GM19397 (cell line): ENCODE measurements at regions not wholly inside any gene's neighbourhood (a gene's known extent, or its start where the extent isn't known, plus 50 kb on each side); places are given as distances from the start of the nearest gene placed in this dataset.

Experiments
- ATAC-seq: cut with Tn5 transposase; IDR thresholded peaks from one replicate; pipeline ENCODE4 v1.9.1; 2021; ENCODE audit warnings: mild to moderate bottlenecking, moderate library complexity; ENCODE audit not compliant: unreplicated experiment

DNA sequence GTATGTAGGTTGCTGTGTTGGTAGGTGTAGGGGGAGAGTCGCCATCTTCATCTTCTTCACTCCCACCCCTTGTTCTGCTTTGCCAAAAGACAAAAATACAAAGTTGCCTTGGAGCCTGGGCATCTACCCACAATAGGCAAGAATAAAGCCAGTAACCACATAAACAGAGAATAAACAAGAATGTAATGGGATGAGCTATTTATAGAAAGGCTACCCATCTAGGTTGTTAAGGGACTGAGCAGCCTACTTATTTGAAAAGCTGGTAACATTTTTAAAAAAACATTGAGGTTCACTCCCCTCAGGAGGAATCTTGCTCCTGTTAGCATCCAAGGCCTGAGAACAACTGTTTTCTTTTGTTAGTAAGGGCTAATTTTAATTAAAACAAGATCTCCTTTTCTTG, 301.4 kb upstream of the STXBP5 start:
- ATAC-seq = no peak

DNA sequence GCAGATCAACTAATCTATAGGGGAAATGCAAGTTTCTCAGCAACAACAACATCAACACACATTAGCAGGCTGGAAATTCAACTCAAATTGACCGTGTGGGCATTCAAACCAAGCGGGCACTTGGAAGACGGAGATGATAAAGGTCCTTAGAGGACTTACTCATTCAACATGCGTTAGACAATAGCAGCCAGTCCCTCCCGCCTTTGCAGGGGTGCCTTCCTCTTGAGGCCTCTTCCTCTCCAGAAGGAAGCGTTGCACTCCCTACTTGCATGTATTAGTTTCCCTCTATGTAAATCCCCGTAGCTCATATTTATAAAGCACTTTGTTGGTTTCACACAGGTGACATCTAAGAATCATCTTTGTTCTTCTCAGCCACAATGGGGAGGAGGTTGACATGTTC, 300.8 kb upstream of the STXBP5 start:
- no peak for ATAC-seq

DNA sequence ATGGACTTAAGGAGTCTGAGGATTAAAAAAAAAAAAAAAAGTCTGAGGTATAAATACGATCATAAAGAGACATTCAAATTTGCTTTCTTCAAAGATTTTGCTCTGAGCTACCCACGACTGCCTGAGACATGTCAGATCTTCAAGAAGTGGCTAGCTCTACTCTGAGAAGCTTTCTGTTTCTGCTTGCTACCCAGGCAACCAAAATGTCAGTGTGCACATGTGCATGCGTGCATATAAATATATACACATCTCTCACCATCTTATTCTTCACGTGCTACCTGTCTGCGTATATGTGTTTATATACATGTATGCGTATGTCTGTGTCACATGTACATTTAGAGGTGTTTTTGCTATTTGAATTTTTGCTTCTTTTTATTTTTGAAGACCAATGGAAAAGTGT, 299.6 kb upstream of the STXBP5 start:
- no peak for ATAC-seq

DNA sequence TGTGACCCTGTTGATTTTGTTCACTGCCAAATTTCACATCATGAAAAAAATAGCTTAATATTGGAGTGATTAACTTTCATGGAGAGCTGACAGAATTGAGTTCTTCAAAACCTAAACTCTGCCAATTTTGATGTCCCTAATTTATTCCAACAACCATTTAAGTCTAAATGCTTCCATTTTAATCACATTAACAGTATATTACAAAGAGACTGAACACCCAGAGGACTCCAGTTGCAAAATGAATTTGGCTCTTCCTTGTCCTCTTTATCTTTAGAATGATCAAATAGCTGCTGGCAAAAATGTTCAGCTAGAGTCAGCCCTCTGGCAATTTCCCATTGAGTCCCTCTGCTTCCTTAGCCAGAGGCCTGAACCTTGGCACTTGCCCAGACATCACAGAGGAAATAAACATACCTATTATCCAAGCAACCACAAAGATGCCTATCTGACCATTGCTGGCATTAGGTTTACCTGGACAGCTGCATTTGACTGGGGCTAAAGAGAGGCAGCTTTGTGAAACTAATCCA, 299.0 kb upstream of the STXBP5 start:
- no peak for ATAC-seq

DNA sequence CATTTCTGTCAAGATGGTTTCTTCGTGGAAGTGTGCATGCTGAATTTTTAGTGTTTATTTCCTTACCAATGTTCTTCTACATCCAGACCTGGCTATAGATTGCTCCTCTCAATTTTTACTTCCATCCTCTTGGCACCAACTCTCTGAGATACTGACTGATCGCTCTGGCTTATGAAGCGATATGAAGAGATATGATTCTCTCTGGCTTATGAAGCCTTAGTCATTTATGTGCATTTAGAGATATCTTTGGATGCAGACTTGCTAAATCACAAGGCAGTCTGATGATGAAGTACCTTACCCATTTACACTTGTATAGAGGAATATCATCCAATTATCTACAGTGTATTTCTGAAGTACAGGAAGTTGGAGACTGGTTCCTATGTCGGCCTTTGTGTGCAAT, 295.4 kb upstream of the STXBP5 start:
- no peak for ATAC-seq

DNA sequence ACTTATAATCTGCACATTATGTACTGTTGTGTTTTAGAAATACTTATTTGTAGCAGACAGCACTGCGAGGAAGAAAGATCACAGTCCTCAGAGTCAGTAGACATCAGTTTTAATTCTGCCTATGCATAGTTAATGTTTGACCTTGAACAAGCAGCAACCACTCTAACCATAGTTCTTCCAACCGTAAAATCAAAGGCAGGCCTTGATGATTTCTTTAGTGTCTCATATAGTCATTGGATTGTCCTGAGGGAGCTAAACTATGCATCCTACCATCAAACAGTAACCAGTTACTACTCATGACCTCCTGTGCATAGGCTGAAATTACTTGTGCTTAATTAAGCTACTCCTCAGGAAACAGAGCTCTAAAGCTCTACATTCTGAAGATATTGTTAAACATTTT, 294.8 kb upstream of the STXBP5 start:
- no peak for ATAC-seq

DNA sequence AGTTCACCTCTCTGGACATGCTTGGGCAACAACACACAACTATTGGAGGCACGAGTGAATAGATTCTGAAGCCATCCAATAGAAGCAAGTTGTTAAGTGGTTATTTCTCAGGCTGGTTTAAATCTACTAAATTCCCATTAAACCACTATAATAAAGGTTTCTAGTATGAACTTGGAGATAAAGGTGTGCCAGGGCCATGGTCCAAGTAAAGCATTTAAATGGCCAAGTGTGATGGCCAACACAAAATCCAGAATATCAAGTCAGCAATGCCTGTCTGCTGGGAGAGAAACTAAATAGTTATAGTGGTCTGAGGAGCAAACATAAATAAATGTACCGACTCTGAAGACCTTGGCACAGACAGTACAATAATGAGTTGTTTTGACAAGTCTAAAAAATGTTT, 294.3 kb upstream of the STXBP5 start:
- no peak for ATAC-seq

DNA sequence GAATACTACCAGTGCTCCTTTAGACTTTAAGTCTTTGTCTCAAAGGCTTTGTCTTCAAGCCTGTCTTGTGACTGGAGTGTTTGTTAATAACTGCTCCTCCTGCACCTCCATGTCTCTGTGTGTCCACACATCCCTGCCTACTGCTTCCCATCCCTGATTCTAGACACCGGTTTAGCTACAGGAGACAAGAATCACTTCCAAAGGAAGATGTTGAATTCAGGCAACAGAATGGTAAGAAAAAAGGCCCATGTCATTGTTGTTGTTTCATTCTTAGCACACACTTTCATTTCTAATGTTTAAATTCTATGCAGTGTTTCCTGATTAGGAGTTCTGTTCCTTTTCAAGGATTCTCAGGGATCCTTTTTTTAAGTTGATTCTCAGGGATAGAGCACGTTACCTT, 293.6 kb upstream of the STXBP5 start:
- ATAC-seq = no peak

DNA sequence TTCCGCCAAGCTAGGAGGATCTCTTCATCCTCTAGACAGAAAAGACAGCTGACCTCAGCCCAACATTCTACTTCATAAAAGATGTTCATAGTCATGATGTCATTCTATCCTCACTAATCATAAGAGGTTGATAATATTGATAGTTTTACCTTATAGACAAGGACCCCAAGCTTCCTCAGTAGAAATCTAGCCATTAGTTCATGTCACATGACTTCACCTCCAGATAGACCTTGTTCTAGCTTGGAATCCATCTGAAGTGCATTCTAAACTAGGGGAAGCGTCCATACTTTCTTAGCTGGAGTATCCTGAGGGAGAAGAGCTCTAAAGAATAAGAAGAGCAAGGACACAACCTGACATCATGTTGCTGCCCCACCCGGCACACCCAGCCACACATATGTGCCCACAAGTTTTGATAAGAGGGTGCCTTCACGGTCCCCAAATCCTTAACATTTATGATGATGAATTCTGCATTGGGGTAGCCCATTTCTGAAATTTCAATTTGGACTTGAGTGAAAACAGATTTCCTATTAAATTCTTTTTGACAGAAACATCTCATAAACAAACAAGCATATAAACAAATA, 292.5 kb upstream of the STXBP5 start:
- no peak for ATAC-seq

DNA sequence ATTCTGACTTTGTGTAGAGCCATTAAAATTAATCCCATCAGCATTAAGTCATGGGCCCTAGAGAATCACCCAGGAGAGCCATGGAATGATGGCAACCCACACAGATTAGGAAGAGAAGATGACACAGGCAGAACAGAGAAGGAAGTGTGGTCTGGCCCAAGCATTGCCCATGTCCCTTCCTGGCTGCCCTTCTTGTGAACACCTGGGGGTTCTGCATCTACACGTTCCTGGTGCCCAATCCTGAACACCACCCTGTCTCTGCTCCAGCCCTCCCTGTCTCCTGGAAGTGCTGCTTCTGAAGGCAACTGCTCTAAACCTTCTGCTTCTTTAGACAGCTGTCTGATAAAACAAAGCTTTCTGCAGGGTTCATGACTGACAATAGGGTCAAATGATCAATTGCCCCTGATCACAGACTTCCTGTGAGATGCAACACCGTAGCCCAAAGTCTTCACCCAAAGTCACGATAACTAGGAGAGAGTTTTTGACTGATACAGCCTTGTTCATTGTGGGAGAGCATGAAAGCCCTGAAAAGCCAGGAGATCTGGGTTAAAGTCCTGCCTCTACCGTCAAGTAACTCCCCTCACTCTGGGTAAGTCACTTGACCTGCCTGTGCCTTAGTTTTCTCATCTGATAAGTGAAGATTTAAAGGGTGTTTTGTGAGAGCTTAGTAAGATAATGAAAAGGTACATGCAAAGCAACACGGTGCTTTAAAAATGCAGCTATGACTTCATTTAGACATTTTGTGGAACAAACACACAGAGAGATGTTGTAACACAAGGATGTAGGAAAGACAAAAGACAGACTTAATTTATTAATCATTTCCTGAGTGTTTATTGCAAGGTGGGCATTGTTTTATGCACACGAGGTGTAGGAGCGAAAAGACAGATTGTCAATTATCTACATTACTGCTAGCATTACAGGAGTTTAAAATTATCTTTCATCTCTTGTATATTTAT, 291.2 kb upstream of the STXBP5 start:
- no peak for ATAC-seq

DNA sequence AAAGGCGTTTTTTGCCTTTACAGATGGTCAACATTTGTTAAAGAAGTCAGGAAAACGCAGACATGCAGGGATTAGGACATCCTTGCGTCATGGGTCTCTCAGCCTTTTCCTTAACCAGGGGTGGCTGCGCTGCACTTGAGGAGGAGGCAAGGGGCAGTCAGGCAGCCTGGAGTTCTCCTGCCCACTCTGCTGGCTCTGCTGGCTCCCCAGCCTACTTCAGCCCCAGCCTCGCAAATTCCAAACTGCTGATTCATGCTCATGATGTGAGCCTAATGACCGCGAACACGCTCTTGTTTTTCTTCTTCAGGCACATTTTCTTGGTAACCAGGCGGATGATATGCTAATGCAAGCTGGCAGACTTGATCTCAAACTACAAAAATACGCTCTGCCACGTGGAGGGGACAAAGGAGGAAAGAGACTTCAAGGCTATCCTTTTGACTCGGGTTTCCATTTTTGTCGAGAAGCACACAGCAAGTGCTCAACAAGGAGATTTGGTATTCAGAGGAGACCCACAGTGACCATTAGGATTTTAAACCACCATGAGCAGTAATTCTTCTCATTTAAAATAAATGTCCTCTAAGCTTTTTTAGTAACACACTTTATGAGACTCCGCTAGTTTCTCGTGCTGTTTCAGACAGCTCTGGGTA, 290.3 kb upstream of the STXBP5 start:
- no peak for ATAC-seq

DNA sequence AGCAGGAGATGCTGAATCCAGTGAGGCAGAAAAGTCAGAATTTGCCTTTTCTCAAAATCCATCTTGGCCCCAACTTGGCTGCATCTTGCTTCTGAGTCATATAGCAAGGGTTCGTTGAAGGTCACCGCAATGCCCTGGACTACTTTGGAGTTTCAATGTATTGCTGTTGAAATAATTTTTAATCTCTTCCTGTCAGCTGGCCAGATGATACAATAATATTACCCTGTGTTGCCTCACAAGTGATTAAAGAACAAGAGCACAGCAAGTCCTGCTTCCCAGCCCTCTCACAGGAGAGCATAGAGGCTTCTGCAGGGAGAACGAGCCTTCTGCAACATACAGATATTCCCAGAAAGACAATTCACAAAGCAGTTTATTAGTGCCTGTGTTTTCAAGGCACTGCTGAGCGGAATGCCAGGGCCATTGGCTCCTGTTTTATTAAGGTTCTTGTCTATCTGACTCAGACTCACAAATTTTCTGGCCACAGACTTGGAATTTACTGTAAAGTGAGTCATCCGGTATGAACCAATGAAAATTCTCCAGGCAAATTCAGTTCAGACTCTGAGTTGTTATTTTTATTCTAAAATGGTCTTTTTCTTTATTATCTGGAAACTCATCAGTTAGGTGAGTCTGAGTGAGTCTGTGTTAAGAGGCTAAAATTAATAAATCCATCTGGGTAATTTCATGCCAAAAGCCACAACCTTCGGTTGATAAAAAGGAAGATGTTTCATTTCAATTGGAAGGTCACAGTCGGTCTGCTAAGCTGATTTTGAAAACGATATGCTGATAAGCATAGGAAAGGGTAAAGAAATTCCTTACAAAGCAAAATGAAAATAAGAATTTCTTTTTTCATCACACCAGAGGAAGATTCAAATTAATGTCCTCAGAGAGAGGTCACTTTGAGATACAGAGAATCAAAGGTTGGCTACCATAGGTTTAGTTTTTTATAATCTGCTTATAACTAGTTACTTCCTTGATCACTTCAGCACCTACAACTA, 289.4 kb upstream of the STXBP5 start:
- no peak for ATAC-seq

DNA sequence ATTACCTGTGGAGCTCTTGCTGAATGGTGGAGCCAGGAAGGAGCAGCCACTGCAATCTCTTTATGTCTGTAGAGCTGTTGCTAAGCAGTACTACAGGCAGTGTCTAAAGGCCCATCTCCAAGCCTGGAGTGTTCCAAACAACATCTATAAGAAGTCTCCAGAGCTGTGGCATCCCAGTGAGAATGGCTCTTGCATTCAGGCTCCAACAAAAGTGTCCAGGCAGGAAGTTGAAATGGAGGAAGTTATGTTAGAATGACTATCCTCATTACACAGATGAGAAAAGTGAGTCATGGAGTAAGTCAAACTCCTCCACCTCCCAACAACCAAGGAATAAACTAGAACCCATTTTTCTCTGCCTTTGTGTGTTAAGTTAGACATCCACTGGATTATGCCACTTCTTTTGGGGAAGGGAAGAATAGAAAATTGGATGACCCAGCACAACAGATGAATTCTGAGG, 288.5 kb upstream of the STXBP5 start:
- no peak for ATAC-seq

DNA sequence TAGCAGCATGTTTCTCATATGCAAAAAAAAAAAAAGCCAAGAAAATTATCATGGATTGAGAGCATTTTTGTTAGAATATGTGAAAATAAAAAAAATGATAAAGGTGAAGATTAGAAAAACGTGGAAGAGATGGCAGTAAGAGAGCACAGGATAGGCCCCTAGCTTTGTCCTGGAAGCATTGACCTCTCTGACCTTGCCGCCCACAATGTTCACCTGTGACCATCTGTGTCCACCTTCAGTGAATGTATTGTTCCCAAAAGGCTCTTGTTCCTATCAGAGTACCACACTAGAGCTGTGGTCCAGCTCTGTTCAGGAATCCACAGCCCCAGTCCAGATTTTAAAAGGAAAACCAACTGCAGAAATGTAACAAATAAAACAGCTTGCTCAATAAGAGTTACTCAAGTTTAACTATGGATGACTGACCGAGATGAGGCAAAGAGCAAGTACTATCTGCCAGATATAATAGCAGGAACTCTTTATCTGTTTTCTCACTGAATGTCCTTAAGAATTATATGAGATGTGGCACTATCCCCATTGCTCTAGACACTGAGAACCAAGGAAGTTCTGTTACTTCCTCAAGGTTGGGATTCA, 287.7 kb upstream of the STXBP5 start:
- ATAC-seq = no peak

DNA sequence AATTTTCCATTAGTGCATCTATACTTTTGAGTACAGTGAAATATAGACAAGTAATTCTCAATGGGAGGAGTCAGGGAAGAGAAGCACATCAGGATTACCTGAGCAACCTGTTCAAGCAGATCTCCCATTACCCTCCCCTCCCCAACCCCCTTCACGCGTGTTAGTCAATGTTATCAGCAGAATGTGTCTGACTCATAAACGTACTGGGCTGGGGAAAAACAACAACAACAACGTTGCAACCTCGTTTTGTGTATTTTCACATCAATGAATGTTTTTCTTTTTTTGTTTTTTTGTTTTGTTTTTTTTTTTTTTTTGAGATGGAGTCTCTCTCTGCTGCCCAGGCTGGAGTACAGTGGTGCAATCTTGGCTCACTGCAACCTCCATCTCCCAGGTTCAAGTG, 287.0 kb upstream of the STXBP5 start:
- no peak for ATAC-seq

DNA sequence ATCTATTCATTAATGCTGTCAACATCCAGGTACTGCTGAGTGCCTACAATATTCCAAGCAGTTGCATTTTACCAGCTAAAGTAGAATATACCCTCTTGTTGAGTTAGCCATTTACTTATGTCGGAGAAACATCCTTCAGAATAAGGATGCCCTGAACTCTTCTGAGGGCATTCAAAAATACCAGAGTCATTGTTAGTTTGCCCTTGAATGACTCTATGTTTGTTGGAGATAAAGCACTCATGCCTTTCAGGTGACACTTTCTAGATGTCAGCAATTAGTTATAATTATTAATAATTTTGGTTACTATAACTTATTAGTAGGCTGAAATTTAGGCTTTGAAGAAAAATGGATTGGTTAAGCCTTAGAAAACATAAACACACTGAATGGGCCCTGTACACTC, 286.2 kb upstream of the STXBP5 start:
- no peak for ATAC-seq

DNA sequence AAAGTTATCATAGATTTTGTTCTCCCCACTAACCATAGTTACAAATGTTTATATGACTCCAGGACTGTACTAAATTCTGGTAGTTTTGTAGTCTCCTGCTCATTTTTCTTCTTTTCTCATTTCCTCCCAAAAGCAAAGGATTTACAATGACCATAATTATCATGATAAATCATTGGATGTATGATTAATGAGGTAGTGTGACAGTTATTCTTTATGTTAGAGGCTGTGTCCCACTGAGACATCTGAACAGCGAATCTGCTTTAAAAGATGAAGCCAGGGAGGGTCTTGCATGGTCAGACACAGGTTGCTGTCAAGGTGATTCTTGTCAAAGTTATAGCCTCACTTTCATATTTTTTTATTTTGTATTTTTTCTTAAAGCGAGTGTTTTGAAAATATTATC, 285.2 kb upstream of the STXBP5 start:
- ATAC-seq = no peak

DNA sequence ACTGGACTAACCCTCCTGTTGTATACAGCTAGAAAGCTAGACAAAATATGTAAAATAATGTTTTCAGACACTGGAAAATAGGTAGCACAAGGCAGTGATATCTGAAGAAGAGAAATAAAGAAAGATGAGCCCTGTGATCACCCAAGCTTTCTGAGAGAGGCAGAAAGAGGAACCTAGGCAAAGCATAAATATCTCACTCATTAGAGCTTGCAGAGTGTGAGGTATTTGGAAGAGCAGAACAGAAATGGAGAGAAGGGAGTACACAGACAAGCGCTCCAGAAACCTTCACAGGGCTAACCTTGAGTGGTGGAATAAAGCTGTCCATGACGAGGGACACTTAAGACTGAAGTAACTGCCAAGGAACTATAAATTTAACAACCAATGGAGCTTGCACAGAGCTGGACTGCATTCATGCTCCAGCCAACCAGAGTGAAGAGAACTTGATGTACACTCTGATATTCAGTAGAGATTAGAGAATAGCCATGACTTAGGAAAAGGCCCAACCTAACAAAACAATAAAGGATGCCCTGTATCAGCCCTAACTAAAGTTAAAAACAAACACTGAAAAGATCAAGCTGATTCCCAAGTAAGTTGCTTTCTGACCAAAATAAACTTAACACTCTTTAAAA, 280.9 kb upstream of the STXBP5 start:
- no peak for ATAC-seq

DNA sequence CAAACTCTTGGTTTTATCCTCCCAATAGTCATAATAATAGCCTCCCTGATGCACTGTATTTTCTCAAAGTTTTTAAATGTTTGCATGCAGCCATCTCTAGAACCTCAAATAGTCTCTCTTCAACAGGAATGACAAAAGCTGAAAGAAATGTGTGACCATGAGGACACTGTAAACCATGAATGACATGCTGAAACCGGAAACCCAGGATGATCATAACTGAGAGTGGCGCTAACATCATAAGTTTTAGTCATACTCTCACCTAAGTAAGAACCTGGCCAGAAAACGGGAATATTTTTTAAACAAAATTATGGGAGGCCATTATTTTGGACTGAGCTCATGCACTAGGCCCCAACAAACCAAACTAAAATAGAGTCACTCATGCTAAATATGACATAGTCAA, 278.4 kb upstream of the STXBP5 start:
- no peak for ATAC-seq

DNA sequence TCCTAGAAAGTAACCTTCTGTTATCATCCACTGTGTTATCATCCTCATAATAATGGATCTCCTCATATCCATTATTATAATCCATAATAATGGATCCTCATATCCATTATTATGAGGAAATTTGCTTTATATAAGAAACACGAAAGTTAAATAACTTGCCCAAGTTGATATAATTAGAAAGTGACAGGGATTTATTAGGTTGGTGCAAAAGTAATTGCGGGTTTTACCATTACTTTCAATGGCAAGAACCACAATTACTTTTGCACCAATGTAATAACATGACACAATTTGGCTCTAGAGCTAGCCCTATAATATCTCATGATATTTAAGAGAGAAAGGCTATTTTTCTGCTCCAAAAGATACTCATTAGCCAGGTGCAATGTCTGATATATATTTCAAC, 275.7 kb upstream of the STXBP5 start:
- ATAC-seq = no peak
